ENCODE measurements at regions not wholly inside any gene's neighbourhood (a gene's known extent, or its start where the extent isn't known, plus 50 kb on each side); places are given as distances from the start of the nearest gene placed in this dataset.

DNA sequence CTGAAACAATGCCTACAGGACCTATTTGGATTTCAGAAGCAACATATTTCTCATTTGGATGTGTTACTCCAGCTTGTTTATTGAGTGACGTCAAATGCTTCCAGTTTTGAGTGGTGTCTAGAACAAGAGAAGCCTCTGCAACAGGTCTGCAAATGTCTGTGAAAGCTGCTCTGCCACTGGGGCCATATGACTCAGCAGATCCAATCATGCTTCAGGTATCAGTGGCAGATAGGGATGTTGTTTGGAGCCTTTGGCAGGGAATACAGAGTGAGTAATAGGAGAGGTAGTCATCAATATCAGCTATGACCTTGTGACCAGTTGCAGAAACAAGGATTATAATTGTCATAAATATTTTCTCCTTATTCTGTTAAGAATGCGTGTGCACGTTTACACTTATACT, 141.1 kb upstream of the ZXDA start:
- DNase-seq, result no peak

DNA sequence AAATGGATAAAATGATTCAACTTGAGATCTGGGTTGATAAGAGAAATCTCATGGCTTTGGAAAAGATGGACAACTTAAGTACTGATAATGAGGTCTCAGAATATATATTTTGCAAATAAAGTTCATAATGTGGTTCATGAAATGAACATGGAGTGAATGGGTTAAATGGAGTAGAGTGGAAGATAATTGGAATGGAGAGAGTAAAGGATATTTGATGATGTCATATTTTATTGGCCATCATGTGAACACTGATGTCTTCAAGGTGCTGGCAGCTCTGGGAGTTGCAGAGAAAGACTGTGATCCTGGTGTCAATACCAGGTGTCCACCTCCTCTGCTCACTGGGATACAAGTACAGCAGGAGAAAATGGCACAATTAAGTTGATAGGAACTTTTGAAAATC, 133.9 kb upstream of the ZXDA start:
- DNase-seq, result no peak

- DNase-seq, result peak; percentile 24
Observed at GRCh38 chrX:58025979-58026378, 115.7 kb upstream of the ZXDA start.

- no peak for DNase-seq
Observed at GRCh38 chrX:57985951-57986350, 75.7 kb upstream of the ZXDA start.

DNA sequence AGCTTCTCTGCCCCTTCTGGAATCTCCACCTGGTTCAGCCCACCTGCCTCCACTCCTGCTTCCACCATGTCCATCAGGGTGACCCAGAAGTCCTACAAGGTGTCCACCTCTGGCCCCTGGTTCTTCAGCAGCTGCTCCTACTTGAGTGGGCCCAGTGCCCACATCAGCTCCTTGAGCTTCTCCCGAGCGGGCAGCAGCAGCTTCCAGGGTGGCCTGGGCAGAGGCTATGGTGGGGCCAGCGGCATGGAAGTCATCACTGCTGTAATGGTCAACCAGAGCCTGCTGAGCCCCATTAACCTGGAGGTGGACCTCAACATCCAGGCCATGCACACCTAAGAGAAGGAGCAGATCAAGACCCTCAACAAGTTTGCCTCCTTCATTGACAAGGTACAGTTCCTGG, 74.4 kb upstream of the ZXDA start:
- no peak for DNase-seq

- no peak for DNase-seq
Observed at GRCh38 chrX:57977992-57978391, 67.7 kb upstream of the ZXDA start.

DNA sequence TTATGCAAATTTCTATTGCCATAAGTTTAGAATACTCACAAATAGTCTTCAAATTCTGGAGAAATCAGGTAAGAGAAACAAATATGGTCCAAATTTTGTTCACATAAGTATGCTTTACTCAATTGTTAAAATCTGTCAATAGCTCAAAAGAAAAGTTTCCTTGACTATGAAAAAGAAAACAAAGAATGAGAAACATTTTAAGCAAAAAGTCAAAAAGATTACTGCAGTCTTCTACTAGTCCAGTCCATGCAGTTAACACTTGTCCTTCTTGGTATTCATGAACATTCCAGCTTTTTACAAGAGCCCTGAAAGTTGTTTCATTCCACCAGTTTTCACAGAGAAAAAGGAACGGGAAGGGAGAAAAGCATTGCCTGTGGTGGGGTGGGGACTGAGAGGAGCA, 54.7 kb upstream of the ZXDA start:
- DNase-seq, result no peak
